Ectodermal cell (in vitro differentiated cells): ENCODE measurements at regions not wholly inside any gene's neighbourhood (a gene's known extent, or its start where the extent isn't known, plus 50 kb on each side); places are given as distances from the start of the nearest gene placed in this dataset.
"Not testable (repeated sequence)": the region's sequence is repeated elsewhere in the genome, so short reads cannot be mapped to it uniquely, and the experiment has no call there.

Experiments
- H3K27ac ChIP-seq: 2 replicates; pipeline ENCODE4 v1.7.0; 2013; ENCODE audit warnings: mild to moderate bottlenecking, low read depth, low read length; ENCODE audit not compliant: insufficient read depth, poor library complexity, severe bottlenecking
- H3K27me3 ChIP-seq: 2 replicates; pipeline ENCODE4 v1.7.0; 2013; ENCODE audit warnings: mild to moderate bottlenecking, low read length; ENCODE audit not compliant: insufficient read depth, control insufficient read depth, poor library complexity, severe bottlenecking
- H3K36me3 ChIP-seq: one replicate; pipeline ENCODE4 v1.7.0; 2013; ENCODE audit warnings: low read length; ENCODE audit not compliant: control insufficient read depth, insufficient read depth
- H3K4me1 ChIP-seq: one replicate; pipeline ENCODE4 v1.7.0; 2013; ENCODE audit warnings: low read length; ENCODE audit not compliant: control insufficient read depth, insufficient read depth
- H3K4me3 ChIP-seq: 2 replicates; pipeline ENCODE4 v1.7.0; 2013; ENCODE audit warnings: low read depth, low read length, control low read depth; ENCODE audit not compliant: insufficient read depth
- H3K9me3 ChIP-seq: 2 replicates; pipeline ENCODE4 v1.7.0; 2013; ENCODE audit warnings: mild to moderate bottlenecking, low read length, moderate library complexity; ENCODE audit not compliant: control insufficient read depth
- WGBS, 2 experiments: methylation state at CpG; one replicate each; pipeline ENCODE4 v1.1.7; 2013; ENCODE audit warnings: missing lambda C conversion rate in 2 of 2; 5-methylcytosine and 5-hydroxymethylcytosine counted together

- not testable (repeated sequence) for H3K9me3 ChIP-seq, H3K4me3 ChIP-seq, H3K27me3 ChIP-seq, H3K27ac ChIP-seq, H3K36me3 ChIP-seq, H3K4me1 ChIP-seq
- 90 to 96% methylated on average over 3 of the region's 3 CpGs for WGBS, 2 experiments
Measured at GRCh38 chrX:38963244-38963643, 162.0 kb downstream of the MID1IP1 start.

GRCh38 chrX:38965888-38966287 is 164.6 kb downstream of the MID1IP1 start:
- H3K9me3 ChIP-seq, result no peaks in the 10 kb centered on the region
- no peak overlapping the region for H3K4me3 ChIP-seq
- H3K27me3 ChIP-seq, result no peaks in the 10 kb centered on the region
- no peak overlapping the region for H3K27ac ChIP-seq
- H3K36me3 ChIP-seq, result no peaks in the 10 kb centered on the region
- no peaks in the 10 kb centered on the region for H3K4me1 ChIP-seq
- 30 to 31% methylated on average over 6 of the region's 6 CpGs for WGBS, 2 experiments

- H3K36me3 ChIP-seq, result no peaks in the 10 kb centered on the region
- no peaks in the 10 kb centered on the region for H3K27me3 ChIP-seq
- 99 to 100% methylated on average over 2 to 3 of the region's 3 CpGs for WGBS, 2 experiments
- no peaks in the 10 kb centered on the region for H3K4me1 ChIP-seq
- H3K27ac ChIP-seq, result no peak overlapping the region
- H3K9me3 ChIP-seq, result no peaks in the 10 kb centered on the region
- H3K4me3 ChIP-seq, result no peak overlapping the region
Measured at GRCh38 chrX:38968344-38969216, 167.3 kb downstream of the MID1IP1 start.

- H3K27ac ChIP-seq, result no peak overlapping the region
- H3K36me3 ChIP-seq, result no peaks in the 10 kb centered on the region
- no peak overlapping the region for H3K4me3 ChIP-seq
- no peaks in the 10 kb centered on the region for H3K27me3 ChIP-seq
- H3K9me3 ChIP-seq, result no peaks in the 10 kb centered on the region
- WGBS, 2 experiments, result 97 to 100% methylated on average over 1 of the region's 1 CpG
- H3K4me1 ChIP-seq, result no peaks in the 10 kb centered on the region
Measured at GRCh38 chrX:38970074-38970473, 168.8 kb downstream of the MID1IP1 start.

GRCh38 chrX:38970845-38971244 is 169.6 kb downstream of the MID1IP1 start:
- no peak overlapping the region for H3K4me3 ChIP-seq
- no peak overlapping the region for H3K27ac ChIP-seq
- WGBS, 2 experiments, result 88 to 94% methylated on average over 3 of the region's 3 CpGs
- no peaks in the 10 kb centered on the region for H3K36me3 ChIP-seq
- no peaks in the 10 kb centered on the region for H3K4me1 ChIP-seq
- H3K9me3 ChIP-seq, result no peaks in the 10 kb centered on the region
- no peaks in the 10 kb centered on the region for H3K27me3 ChIP-seq

DNA sequence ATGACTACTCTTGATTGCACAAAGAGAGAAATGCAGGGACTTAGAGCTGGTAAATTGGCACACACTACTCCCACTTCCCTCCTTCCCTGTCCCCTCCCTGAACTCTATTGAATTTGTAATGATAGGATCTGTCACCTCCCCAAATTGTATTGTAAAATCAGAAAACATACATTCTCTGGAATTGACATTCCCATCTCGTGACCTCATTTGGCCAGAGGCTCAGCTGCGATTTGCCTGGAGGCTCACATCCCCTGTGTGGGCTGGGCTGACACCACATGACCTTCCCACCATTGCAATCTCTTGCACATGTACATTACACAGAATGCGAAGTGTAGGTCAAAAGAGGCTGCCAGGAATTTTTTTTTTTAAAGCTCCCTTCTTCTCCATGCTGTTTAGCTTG is 172.1 kb downstream of the MID1IP1 start:
- Histone ChIP-seq H3K4me3 (no peak overlapping the region), H3K27ac (no peak overlapping the region), H3K9me3 (no peaks in the 10 kb centered on the region), H3K4me1 (no peaks in the 10 kb centered on the region), H3K36me3 (no peaks in the 10 kb centered on the region), H3K27me3 (no peaks in the 10 kb centered on the region)
- 88% methylated on average over 3 of the region's 3 CpGs for WGBS, 2 experiments

DNA sequence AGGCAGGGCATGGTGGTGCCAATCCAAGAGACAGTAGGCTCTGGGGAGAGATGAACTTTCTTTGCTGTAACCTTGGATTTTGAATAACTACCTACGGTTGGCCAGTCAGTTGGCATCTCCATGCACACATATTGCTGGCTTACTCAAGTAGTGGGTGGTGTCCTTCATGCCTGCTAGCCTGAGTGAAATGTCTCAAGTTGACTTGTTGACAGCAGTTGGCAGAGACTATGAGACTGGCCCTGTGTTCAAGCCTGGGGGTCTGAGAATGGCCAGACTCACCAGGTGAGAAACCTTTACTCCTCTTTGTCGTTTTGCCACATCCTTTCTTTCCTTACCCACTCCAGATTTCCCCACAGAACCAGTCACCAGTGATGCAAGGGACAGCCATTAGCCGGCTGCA is 173.3 kb downstream of the MID1IP1 start:
- H3K9me3 ChIP-seq, result no peaks in the 10 kb centered on the region
- no peaks in the 10 kb centered on the region for H3K36me3 ChIP-seq
- no peaks in the 10 kb centered on the region for H3K4me1 ChIP-seq
- H3K4me3 ChIP-seq, result no peak overlapping the region
- no peaks in the 10 kb centered on the region for H3K27me3 ChIP-seq
- WGBS, 2 experiments, result 95 to 98% methylated on average over 3 of the region's 3 CpGs
- no peak overlapping the region for H3K27ac ChIP-seq

DNA sequence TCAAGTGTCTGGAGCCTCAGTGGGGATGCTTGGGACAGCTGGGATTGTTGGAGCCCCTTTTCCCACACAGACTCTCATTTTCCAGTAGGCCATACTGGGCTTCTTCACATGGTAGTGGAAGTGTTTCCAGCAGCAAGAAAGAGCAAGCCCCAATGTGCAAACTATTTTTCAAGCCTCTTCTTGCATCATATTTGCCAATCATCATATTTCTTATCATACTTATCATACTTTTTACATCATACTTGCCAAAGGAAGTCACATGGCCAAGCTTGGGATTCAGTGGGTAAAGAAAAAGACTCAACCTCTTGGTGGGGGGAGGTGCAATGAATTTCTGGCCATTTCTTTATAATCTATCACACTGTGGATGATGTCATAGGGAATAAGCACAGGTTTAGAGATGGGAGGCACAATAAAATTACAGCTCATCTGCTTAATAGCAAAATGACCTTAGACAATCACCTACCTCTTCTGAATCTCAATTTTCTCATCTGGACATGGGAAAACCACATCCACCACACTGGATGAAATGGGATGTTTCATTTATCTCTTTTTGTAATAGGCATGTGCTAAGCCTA is 174.2 kb downstream of the MID1IP1 start:
- no peaks in the 10 kb centered on the region for H3K27me3 ChIP-seq
- no peak overlapping the region for H3K4me3 ChIP-seq
- no peaks in the 10 kb centered on the region for H3K9me3 ChIP-seq
- H3K36me3 ChIP-seq, result no peaks in the 10 kb centered on the region
- no peaks in the 10 kb centered on the region for H3K4me1 ChIP-seq
- H3K27ac ChIP-seq, result no peak overlapping the region

- no peaks in the 10 kb centered on the region for H3K36me3 ChIP-seq
- no peaks in the 10 kb centered on the region for H3K9me3 ChIP-seq
- no peaks in the 10 kb centered on the region for H3K4me1 ChIP-seq
- H3K4me3 ChIP-seq, result no peak overlapping the region
- no peaks in the 10 kb centered on the region for H3K27me3 ChIP-seq
- 89 to 93% methylated on average over 3 of the region's 3 CpGs for WGBS, 2 experiments
- H3K27ac ChIP-seq, result no peak overlapping the region
Measured at GRCh38 chrX:38982370-38982769, 181.1 kb downstream of the MID1IP1 start.

- Histone ChIP-seq H3K36me3 (no peaks in the 10 kb centered on the region), H3K4me1 (no peaks in the 10 kb centered on the region), H3K27me3 (no peaks in the 10 kb centered on the region), H3K4me3 (no peak overlapping the region), H3K27ac (no peak overlapping the region), H3K9me3 (no peaks in the 10 kb centered on the region)
- 74 to 86% methylated on average over 3 of the region's 3 CpGs for WGBS, 2 experiments
Measured at GRCh38 chrX:38982843-38983242, 181.6 kb downstream of the MID1IP1 start.
